Small intestine (tissue), 7 donors: ENCODE measurements at regions not wholly inside any gene's neighbourhood (a gene's known extent, or its start where the extent isn't known, plus 50 kb on each side); places are given as distances from the start of the nearest gene placed in this dataset.

Experiments used
- DNase-seq, 2 donors: peaks; one replicate each; pipeline versions ENCODE4 v3.0.0 to v3.0.0-alpha.2; 2013
- FAIRE-seq: peaks from 2 replicates; lab custom pipeline; 2012; peaks lifted over from hg19 to GRCh38; lab: Jason Lieb, UNC
- H3K27ac ChIP-seq, 3 donors: one replicate each; pipeline ENCODE4 v1.5.1; 2013; ENCODE audit warnings: low read length in 2 of 3, mild to moderate bottlenecking in 2 of 3, control low read depth in 1 of 3, inconsistent platforms in 1 of 3, low read depth in 1 of 3, moderate library complexity in 1 of 3
- H3K27me3 ChIP-seq, 3 donors: one replicate each; pipeline ENCODE4 v1.6.1; 2013; ENCODE audit warnings: low read length in 3 of 3, inconsistent platforms in 1 of 3; ENCODE audit not compliant: control insufficient read depth in 3 of 3, insufficient read depth in 3 of 3
- H3K36me3 ChIP-seq, 3 donors: one replicate each; pipeline ENCODE4 v1.6.1; 2013; ENCODE audit warnings: low read length in 3 of 3, inconsistent platforms in 1 of 3, low read depth in 1 of 3, mild to moderate bottlenecking in 1 of 3, moderate library complexity in 1 of 3; ENCODE audit not compliant: control insufficient read depth in 3 of 3, insufficient read depth in 2 of 3
- H3K4me1 ChIP-seq, 3 donors: one replicate each; pipeline ENCODE4 v1.6.1; 2013; ENCODE audit warnings: low read length in 2 of 3, inconsistent platforms in 1 of 3, low read depth in 1 of 3, mild to moderate bottlenecking in 1 of 3, moderate library complexity in 1 of 3; ENCODE audit not compliant: control insufficient read depth in 3 of 3, insufficient read depth in 2 of 3
- H3K4me3 ChIP-seq, 3 donors: one replicate each; pipeline ENCODE4 v1.5.1; 2013; ENCODE audit warnings: low read length in 3 of 3, control low read depth in 1 of 3, inconsistent platforms in 1 of 3, low read depth in 1 of 3, mild to moderate bottlenecking in 1 of 3, moderate library complexity in 1 of 3
- H3K9me3 ChIP-seq, 2 donors: one replicate each; pipeline ENCODE4 v1.6.1; 2013; ENCODE audit warnings: low read depth in 1 of 2, low read length in 1 of 2; ENCODE audit not compliant: control insufficient read depth in 2 of 2, insufficient read depth in 1 of 2
- WGBS, 3 donors: extraction: QIAGEN DNeasy Blood & Tissue Kit; methylation state at CpG; one replicate each; pipeline ENCODE4 v1.1.7; 2013; 5-methylcytosine and 5-hydroxymethylcytosine counted together
- donor health status: healthy with polysubstance abuse.
- donor health status: control.
- donor health status: control.
- donor health status: Bipolar disorder and iron deficiency.
- donor health status: healthy.

DNA sequence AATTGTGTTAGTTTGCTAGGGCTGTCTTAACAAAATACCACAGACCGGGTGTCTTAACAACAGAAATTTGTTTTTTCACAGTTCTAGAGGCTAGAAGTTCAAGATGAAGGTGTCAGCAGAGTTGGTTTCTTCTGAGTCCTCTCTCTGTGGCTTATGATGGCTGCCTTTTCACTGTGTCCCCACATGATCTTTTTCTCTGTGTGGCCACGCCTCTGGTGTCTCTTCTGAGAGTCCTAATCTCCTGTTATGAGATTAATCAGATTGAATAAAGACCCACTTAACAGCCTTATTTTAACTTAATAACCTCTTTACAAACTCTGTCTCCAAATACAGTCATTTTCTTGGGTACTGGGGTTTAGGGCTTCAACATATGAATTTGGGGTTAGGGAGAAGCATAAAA, 561.1 kb downstream of the NR2F1-AS1 start:
- 43 to 69% (median 49%) methylated on average over 2 of the region's 2 CpGs for WGBS, 3 donors
- Histone ChIP-seq H3K4me3 (no peak overlapping the region), H3K36me3 (no peaks in the 10 kb centered on the region), H3K27me3 (no peaks in the 10 kb centered on the region), H3K9me3 (no peaks in the 10 kb centered on the region), H3K27ac (no peak overlapping the region), H3K4me1 (no peaks in the 10 kb centered on the region)
- FAIRE-seq, result no peak
- no peak for DNase-seq

DNA sequence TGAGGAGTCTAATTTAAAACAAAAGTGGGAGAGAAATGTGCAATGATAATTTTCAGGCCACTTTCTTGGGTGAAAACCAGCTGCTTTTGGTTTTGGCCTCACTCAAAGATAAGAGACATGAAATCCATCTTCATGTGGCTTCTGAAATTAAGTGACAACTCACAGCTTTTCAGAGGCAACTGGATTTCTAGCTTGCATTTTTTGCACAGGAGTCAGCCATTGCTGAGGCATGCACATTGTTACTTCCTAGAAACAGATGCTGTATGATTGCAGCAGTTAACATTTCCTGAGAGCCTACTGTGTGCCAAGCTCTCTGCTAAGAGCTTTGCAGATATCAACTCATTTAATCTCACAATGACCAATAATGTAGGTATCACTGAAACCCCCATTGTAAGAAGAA, 562.6 kb downstream of the NR2F1-AS1 start:
- Histone ChIP-seq H3K9me3 (no peaks in the 10 kb centered on the region), H3K27ac (no peak overlapping the region), H3K36me3 (no peaks in the 10 kb centered on the region), H3K4me1 (no peaks in the 10 kb centered on the region), H3K4me3 (no peak overlapping the region), H3K27me3 (no peaks in the 10 kb centered on the region)
- FAIRE-seq (no peak), DNase-seq (no peak)

DNA sequence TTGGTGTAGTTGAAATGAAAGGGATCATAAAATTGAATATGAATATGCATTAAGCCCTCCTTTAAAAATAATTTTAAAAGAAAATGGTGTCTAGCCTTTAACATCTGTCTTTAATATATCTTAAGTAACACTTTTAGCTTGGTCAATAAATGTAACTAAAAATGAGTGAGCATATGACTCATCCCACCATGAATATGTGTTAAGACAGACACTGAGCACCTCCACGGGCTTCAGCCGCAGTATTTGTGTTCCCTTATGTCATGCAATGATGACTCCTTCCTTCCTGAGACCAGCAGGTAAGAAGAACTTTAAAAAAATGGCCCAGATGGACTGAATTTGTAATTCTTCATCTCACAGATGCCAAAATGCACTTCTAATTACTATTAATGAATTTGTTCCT, 563.2 kb downstream of the NR2F1-AS1 start:
- no peaks in the 10 kb centered on the region for H3K9me3 ChIP-seq
- WGBS, 3 donors, result 69 to 83% (median 82%) methylated on average over 2 of the region's 2 CpGs
- no peak overlapping the region for H3K4me3 ChIP-seq
- no peaks in the 10 kb centered on the region for H3K4me1 ChIP-seq
- DNase-seq (no peak), FAIRE-seq (no peak)
- H3K27me3 ChIP-seq, result no peaks in the 10 kb centered on the region
- H3K36me3 ChIP-seq, result no peaks in the 10 kb centered on the region
- H3K27ac ChIP-seq, result no peak overlapping the region

DNA sequence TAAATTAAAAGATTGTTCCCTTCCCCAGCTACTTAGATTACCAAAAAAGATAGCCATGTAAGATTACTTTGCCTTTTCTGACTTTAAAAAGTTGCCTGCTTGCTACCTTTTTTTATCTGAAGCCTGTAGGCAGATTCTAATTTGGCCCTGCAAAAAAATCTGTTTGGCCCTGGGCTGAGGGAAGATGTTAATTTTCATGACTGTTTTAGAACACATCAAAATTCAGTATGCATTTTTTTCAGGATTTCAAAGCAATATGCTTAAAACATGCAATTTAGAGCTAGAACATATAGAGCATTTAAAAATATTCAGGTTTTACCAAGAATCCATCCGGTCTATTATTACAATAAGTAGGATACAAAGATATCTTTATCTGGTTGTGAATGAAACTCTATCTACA, 563.6 kb downstream of the NR2F1-AS1 start:
- Histone ChIP-seq H3K36me3 (no peaks in the 10 kb centered on the region), H3K9me3 (no peaks in the 10 kb centered on the region), H3K27me3 (no peaks in the 10 kb centered on the region), H3K4me1 (no peaks in the 10 kb centered on the region), H3K4me3 (no peak overlapping the region), H3K27ac (no peak overlapping the region)
- WGBS, 3 donors, result 85 to 100% (median 88%) methylated on average over 1 of the region's 1 CpG
- FAIRE-seq (no peak), DNase-seq (no peak)

DNA sequence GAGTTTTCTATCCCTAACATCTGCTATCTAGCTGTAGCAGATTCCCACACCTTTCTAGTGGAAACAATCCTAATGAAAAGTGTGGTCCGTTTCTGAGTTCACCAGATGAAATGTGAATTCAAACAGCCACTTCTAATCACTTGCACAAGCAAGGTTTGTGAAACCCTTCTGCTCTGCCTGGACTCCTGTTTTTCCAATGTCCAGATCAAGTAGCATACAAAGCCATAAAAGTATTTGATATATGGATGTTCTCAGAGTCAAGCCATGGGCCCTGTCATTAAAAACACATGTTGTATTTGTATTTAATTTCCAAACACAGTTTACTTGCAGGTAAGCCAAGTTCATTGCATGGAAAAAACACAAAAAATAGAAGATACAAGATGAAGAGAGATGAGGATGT, 570.4 kb downstream of the NR2F1-AS1 start:
- no peak for DNase-seq
- Histone ChIP-seq H3K4me1 (no peaks in the 10 kb centered on the region), H3K27me3 (no peaks in the 10 kb centered on the region), H3K27ac (no peak overlapping the region), H3K9me3 (no peaks in the 10 kb centered on the region), H3K36me3 (no peaks in the 10 kb centered on the region), H3K4me3 (no peak overlapping the region)
- FAIRE-seq, result no peak
- WGBS, 3 donors, result 50 to 67% (median 57%) methylated on average over 1 of the region's 1 CpG

DNA sequence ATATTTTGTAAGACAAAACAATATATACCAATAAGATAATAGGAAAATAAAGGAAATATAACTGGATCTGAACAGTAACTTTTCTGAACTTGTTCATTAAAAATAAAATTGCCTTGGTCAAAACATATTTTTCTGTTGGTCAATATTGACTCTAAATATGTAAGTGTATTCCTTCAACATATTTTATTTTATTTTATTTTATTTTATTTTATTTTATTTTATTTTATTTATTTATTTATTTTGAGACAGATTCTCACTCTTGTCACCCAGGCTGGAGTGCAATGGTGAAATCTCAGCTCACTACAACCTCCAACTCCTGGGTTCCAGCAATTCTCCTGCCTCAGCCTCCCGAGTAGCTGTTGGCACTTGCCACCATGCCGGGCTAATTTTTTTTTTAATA, 571.0 kb downstream of the NR2F1-AS1 start:
- H3K36me3 ChIP-seq, result no peaks in the 10 kb centered on the region
- H3K27ac ChIP-seq, result no peak overlapping the region
- 78 to 90% (median 84%) methylated on average over 2 of the region's 2 CpGs for WGBS, 3 donors
- H3K4me1 ChIP-seq, result no peaks in the 10 kb centered on the region
- DNase-seq (no peak), FAIRE-seq (no peak)
- H3K27me3 ChIP-seq, result no peaks in the 10 kb centered on the region
- no peaks in the 10 kb centered on the region for H3K9me3 ChIP-seq
- no peak overlapping the region for H3K4me3 ChIP-seq

DNA sequence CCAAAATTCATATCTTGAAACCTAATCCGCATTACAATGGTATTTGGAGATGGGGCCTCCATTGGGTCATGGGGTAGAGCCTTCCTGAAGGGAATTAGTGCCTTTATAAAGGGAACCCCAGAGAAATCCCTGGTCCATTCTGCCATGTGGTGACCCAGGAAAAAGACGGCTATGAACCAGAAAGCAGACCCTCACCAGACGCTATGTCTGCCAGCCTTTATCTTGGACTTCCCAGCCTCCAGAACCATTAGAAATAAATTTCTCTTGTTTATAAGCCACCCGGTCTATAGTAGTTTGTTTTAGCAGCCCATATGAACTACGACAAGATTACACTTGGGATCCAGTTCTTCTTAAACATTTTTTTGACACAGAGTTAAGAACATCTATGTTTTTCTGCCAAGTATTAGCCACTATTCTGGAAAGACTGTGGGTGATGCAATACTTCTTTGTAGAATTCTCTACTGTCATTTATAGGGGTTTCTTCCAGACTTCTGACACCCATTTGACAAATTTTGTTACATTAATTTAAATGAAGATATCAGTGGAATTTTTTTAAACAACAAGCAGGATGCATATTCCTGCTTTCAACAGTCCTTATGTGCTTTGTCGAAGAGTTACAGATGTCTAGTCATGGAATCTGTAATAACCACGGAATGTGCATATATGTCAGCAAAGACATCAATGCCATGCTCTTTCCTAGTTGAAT, 572.4 kb downstream of the NR2F1-AS1 start:
- no peak for DNase-seq
- H3K4me1 ChIP-seq, result no peaks in the 10 kb centered on the region
- no peaks in the 10 kb centered on the region for H3K27me3 ChIP-seq
- no peaks in the 10 kb centered on the region for H3K36me3 ChIP-seq
- 80 to 90% (median 84%) methylated on average over 7 of the region's 7 CpGs for WGBS, 3 donors
- FAIRE-seq, result no peak
- no peaks in the 10 kb centered on the region for H3K9me3 ChIP-seq
- H3K27ac ChIP-seq, result no peak overlapping the region
- H3K4me3 ChIP-seq, result no peak overlapping the region

DNA sequence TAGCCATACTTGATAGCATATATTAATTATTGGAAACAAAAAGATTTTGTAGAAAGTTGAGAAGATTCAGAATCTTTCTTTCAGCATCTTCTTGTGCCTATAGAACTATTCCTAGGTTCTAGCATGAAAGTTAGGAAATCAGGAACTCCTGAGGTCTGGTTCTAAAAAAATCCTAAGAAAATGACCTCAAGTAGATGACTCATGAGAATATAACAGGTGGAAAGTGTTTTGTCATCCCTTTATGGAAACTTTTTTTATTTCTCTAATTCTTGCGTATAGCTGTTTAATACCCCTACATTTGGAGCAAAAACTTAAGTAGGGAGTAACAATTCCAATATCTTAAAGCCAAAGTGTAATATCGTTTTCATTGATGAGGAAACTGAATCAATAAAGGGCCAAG, 574.1 kb downstream of the NR2F1-AS1 start:
- DNase-seq (no peak), FAIRE-seq (no peak)
- Histone ChIP-seq H3K27ac (no peak overlapping the region), H3K4me3 (no peak overlapping the region), H3K27me3 (no peaks in the 10 kb centered on the region), H3K36me3 (no peaks in the 10 kb centered on the region), H3K9me3 (no peaks in the 10 kb centered on the region), H3K4me1 (no peaks in the 10 kb centered on the region)
- WGBS, 3 donors, result 32 to 62% (median 42%) methylated on average over 2 of the region's 2 CpGs

DNA sequence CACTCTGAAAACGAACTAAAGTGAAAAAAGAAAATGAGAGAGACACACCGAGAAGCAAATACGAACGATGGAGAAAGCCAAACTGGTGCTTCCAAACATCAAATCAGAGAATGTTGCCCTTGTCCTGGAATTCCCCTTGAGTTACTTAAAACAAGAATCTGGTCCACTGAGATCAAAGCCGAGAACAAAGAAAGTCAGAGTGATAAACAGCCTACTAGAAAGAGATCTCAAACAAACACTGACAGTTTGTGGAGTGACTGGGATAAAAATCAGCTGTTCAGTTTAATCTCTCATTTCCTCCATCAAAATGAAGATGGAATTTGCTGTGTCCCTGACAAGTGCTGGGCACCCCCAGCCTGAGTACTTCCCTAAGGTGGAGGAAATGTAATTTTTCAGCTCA, 582.6 kb downstream of the NR2F1-AS1 start:
- Histone ChIP-seq H3K4me3 (no peak overlapping the region), H3K4me1 (no peaks in the 10 kb centered on the region), H3K9me3 (no peaks in the 10 kb centered on the region), H3K27ac (no peak overlapping the region), H3K36me3 (no peaks in the 10 kb centered on the region), H3K27me3 (no peaks in the 10 kb centered on the region)
- DNase-seq (no peak), FAIRE-seq (no peak)
- 46 to 63% (median 50%) methylated on average over 5 of the region's 5 CpGs for WGBS, 3 donors
